Heart left ventricle (tissue), 16 donors: ENCODE measurements at regions not wholly inside any gene's neighbourhood (a gene's known extent, or its start where the extent isn't known, plus 50 kb on each side); places are given as distances from the start of the nearest gene placed in this dataset.

ENCODE experiments used
- ATAC-seq, 4 donors: fragments of 200-7000 bp; cut with Tn5 transposase; one replicate each; pipeline ENCODE4 v1.9.1; 2020 to 2022; ENCODE audit warnings: moderate library complexity in 4 of 4, mild to moderate bottlenecking in 3 of 4, moderate number of reproducible peaks in 1 of 4
- DNase-seq, 5 donors: peaks; one replicate each; pipeline ENCODE4 v3.0.0-alpha.2; 2020
- H3K27ac ChIP-seq, 12 donors: fragments of 200-600 bp; sonication (generic) in 4 of 12; one replicate each; pipeline versions ENCODE4 v1.5.0 to v1.8.0; 2016 to 2022; ENCODE audit warnings: mild to moderate bottlenecking in 2 of 12
- H3K27me3 ChIP-seq, 9 donors: fragments of 200-600 bp; sonication (generic) in 2 of 9; one replicate each; pipeline versions ENCODE4 v1.5.1 to v1.8.0; 2016 to 2022; ENCODE audit warnings: mild to moderate bottlenecking in 3 of 9
- H3K36me3 ChIP-seq, 9 donors: fragments of 200-600 bp; sonication (generic) in 2 of 9; one replicate each; pipeline versions ENCODE4 v1.5.0 to v1.8.0; 2018 to 2022; ENCODE audit warnings: mild to moderate bottlenecking in 2 of 9
- H3K4me1 ChIP-seq, 12 donors: fragments of 200-600 bp; sonication (generic) in 4 of 12; one replicate each; pipeline versions ENCODE4 v1.5.0 to v1.8.0; 2016 to 2022; ENCODE audit warnings: mild to moderate bottlenecking in 3 of 12
- H3K4me3 ChIP-seq, 12 donors: fragments of 200-600 bp; sonication (generic) in 4 of 12; one replicate each; pipeline versions ENCODE4 v1.5.0 to v1.8.0; 2017 to 2022; ENCODE audit warnings: mild to moderate bottlenecking in 9 of 12, moderate library complexity in 4 of 12
- H3K9me3 ChIP-seq, 12 donors: fragments of 200-600 bp; sonication (generic) in 4 of 12; one replicate each; pipeline versions ENCODE4 v1.5.0 to v1.8.0; 2016 to 2022; ENCODE audit warnings: mild to moderate bottlenecking in 1 of 12
- CTCF ChIP-seq, 12 donors: fragments of 200-600 bp; sonication (generic) in 4 of 12; IDR thresholded peaks; one replicate each; pipeline versions ENCODE4 v1.5.0 to v1.8.0; 2018 to 2022; ENCODE audit warnings: antibody characterized with exemption in 12 of 12, mild to moderate bottlenecking in 5 of 12
- POLR2A ChIP-seq, 2 donors: fragments of 450-650 bp; IDR thresholded peaks; one replicate each; pipeline ENCODE4 v1.6.1; 2017; ENCODE audit warnings: antibody characterized with exemption in 2 of 2, mild to moderate bottlenecking in 2 of 2, moderate library complexity in 2 of 2
- WGBS, 4 donors: extraction: QIAGEN DNeasy Blood & Tissue Kit in 2 of 4; methylation state at CpG; one replicate each; pipeline versions ENCODE4 v1.1.5 to v1.1.7; 2013 to 2018; 5-methylcytosine and 5-hydroxymethylcytosine counted together
- intact Hi-C, 10 donors: fragments of 100-400 bp; cut with DNase I; formaldehyde crosslinking; loops; one replicate each; pipeline versions ENCODE4 v1.11.1 to v1.14.2; 2022
- donor health status: ischemic (EF 13 %, LVEDD 7.1; RV severe dilation, severe dysfunction).
- donor health status: healthy with polysubstance abuse.
- donor health status: DM: no; HTN: yes; CAD: no.
- donor health status: DM: no; HTN: no; CAD: no.
- donor health status: ischemic (EF 25% LVEDD 6.9; RV normal size, moderate dysfunction).
- donor health status: ischemic (EF 25% LVEDD 5.7; RV mildly dilated, moderate dysfunction).
- donor health status: healthy.
- donor health status: DM: yes; HTN: yes; CAD: no.
- donor health status: ischemic (EF 35%, LVEDD 5.7; RV mildly dilated, moderate dysfunction).
- donor health status: nonischemic (EF 11% LVEDD 7.7; RV severe dilation, severe dysfunction).
- donor health status: DM: yes; HTN: yes; CAD: no.
- donor health status: PGD.
- donor health status: ischemic (EF 29% LVEDD 5.4; RV normal size, mild dysfunction).
- donor health status: nonischemic (EF 23%, LVEDD 6.1; RV moderate dilation, normal function).

- intact Hi-C loops = no loop called here
- peak in 2 of 4 donors; percentile 43 to 44 for ATAC-seq
Measured at GRCh38 chr18:24910221-24910620, 441.7 kb downstream of the ZNF521 start.

GRCh38 chr18:24913507-24914170, 438.3 kb downstream of the ZNF521 start:
- intact Hi-C loops = no loop called here
- H3K9me3 ChIP-seq = no peaks in the 10 kb centered on the region
- 38 to 55% (median 46%) methylated on average over 8 of the region's 8 CpGs for WGBS, 4 donors
- no peak for TF ChIP-seq POLR2A (IDR thresholded peaks at IDR 0.05)
- no peak for TF ChIP-seq CTCF (IDR thresholded peaks at IDR 0.05)
- H3K36me3 ChIP-seq = no peaks in the 10 kb centered on the region
- H3K27ac ChIP-seq = peak overlapping the region in 11 of 12 donors; percentile 17 to 74 (median 51)
- H3K4me1 ChIP-seq = peaks cover 0 to 27% (median 10%) of the 10 kb centered on the region in 12 donors
- DNase-seq = peak in 2 of 5 donors; percentile 18 to 40
- H3K4me3 ChIP-seq = no peak overlapping the region
- ATAC-seq = peak; percentile 70 to 86 (median 84)
- no peaks in the 10 kb centered on the region for H3K27me3 ChIP-seq

More at GRCh38 chr18:24910221-24910620, 441.7 kb downstream of the ZNF521 start:
- peak in 1 of 5 donors; percentile 36 for DNase-seq
- Histone ChIP-seq H3K4me3 (no peak overlapping the region), H3K9me3 (peaks cover 0 to 6% (median 0%) of the 10 kb centered on the region in 12 donors), H3K36me3 (no peaks in the 10 kb centered on the region), H3K27me3 (no peaks in the 10 kb centered on the region), H3K4me1 (peaks cover 0 to 18% (median 10%) of the 10 kb centered on the region in 12 donors), H3K27ac (no peak overlapping the region)
- TF ChIP-seq POLR2A (IDR thresholded peaks at IDR 0.05) (no peak), CTCF (IDR thresholded peaks at IDR 0.05) (no peak)

DNA sequence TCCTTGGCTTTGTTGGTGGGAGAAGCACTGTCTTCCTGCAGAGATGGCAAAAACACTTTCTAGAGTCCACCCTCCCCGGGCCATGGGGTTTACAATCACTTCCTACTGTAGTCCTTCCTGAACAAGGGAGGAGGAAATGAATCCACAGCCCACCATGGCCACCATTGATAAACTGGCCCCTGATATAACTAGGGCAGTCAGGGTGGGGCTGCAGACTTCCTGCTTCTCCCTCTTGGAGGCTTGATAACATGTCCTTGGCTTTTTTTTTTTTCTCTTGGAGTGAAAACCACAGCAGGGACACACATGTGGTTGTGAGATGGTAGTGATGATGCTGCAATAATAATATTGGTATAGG, 437.8 kb downstream of the ZNF521 start:
- ATAC-seq = peak; percentile 38 to 69 (median 50)
- TF ChIP-seq POLR2A (IDR thresholded peaks at IDR 0.05) (no peak), CTCF (IDR thresholded peaks at IDR 0.05) (no peak)
- Histone ChIP-seq H3K4me1 (peaks cover 0 to 27% (median 10%) of the 10 kb centered on the region in 12 donors), H3K27ac (peak overlapping the region in 11 of 12 donors; percentile 17 to 74 (median 46)), H3K9me3 (no peaks in the 10 kb centered on the region), H3K27me3 (no peaks in the 10 kb centered on the region), H3K4me3 (no peak overlapping the region), H3K36me3 (no peaks in the 10 kb centered on the region)
- WGBS, 4 donors = 22 to 35% (median 30%) methylated on average over 1 of the region's 1 CpG
- peak in 1 of 5 donors; percentile 36 for DNase-seq
- intact Hi-C loops = no loop called here

DNA sequence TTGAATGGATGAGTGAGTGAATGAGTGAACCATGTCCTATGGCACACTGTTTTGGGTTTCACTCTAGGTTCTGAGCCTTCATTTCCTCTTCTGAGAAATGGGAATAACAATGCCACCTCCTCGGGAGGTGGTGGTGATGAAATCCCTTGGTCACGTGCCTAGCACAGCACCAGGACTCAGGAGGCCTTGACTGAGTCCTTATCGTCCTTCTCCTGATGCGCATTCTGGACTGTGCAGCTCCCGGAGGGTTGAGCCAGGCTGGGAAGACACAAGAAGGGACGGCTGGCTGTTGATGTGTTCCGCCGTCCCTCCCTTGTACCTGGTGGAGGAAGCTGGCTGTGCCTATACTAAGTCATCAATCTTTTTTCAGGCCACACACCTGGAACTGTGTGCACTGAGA, 437.3 kb downstream of the ZNF521 start:
- H3K27ac ChIP-seq = peak overlapping the region in 7 of 12 donors; percentile 17 to 74 (median 56)
- H3K4me1 ChIP-seq = peaks cover 0 to 27% (median 10%) of the 10 kb centered on the region in 12 donors
- 80 to 88% (median 86%) methylated on average over 8 of the region's 8 CpGs for WGBS, 4 donors
- DNase-seq = no peak
- no peak overlapping the region for H3K4me3 ChIP-seq
- H3K36me3 ChIP-seq = no peaks in the 10 kb centered on the region
- no peak for ATAC-seq
- H3K27me3 ChIP-seq = no peaks in the 10 kb centered on the region
- intact Hi-C loops = no loop called here
- H3K9me3 ChIP-seq = no peaks in the 10 kb centered on the region
- no peak for TF ChIP-seq POLR2A (IDR thresholded peaks at IDR 0.05)
- no peak for TF ChIP-seq CTCF (IDR thresholded peaks at IDR 0.05)
